K562 (cell line): ENCODE measurements at regions not wholly inside any gene's neighbourhood (a gene's known extent, or its start where the extent isn't known, plus 50 kb on each side); places are given as distances from the start of the nearest gene placed in this dataset.

Source experiments
- ATAC-seq: fragments of 200-7000 bp; cut with Tn5 transposase; 3 replicates; pipeline ENCODE4 v1.9.1; 2020; ENCODE audit warnings: moderate library complexity
- BruUV-seq: library from RNA; stranded (reverse); fragments of 400-500 nt; replicated peaks from 2 replicates; lab custom pipeline; 2021; lab: Mats Ljungman, UMichigan
- CTCF ChIA-PET: fragments of 300-600 bp; formaldehyde crosslinking; extraction: SDS; loops from one replicate; lab custom pipeline; 2021; ENCODE audit warnings: low intra/inter-chr PET ratio; lab: Yijun Ruan, JAX
- POLR2A ChIA-PET: fragments of 300-600, 350-650 bp; sonication (Branson Sonifier 250); formaldehyde crosslinking; extraction: SDS; loops from one replicate; lab custom pipeline; 2021; ENCODE audit warnings: antibody characterized with exemption, inconsistent platforms; lab: Yijun Ruan, JAX
- DNase-seq, 4 experiments: peaks; one replicate each; pipeline versions ENCODE4 v3.0.0 to v3.0.0-alpha.2; 2011 to 2018; ENCODE audit warnings: low spot score in 3 of 4, mixed read lengths in 3 of 4; ENCODE audit errors: extremely low read depth in 1 of 4
- FAIRE-seq: peaks from 2 replicates; lab custom pipeline; 2011; peaks lifted over from hg19 to GRCh38; lab: Jason Lieb, UNC
- H2AFZ ChIP-seq: 2 replicates; pipeline ENCODE4 v1.6.0; 2011; ENCODE audit warnings: low read depth, low read length, control low read depth, inconsistent platforms
- H3K27ac ChIP-seq: fragments of 200-600 bp; 3 replicates; pipeline ENCODE4 v1.8.0; 2011; ENCODE audit warnings: low read depth, mild to moderate bottlenecking, control low read depth, inconsistent platforms, low read length, moderate library complexity, mixed read lengths; ENCODE audit errors: extremely low read depth
- H3K27me3 ChIP-seq, 2 experiments: fragments of 300-600 bp in 1 of 2; 2 replicates in 1 of 2; 3 replicates in 1 of 2; pipeline versions ENCODE4 v1.6.0 to v1.8.0; 2011; ENCODE audit warnings: inconsistent platforms in 2 of 2, low read length in 2 of 2, mild to moderate bottlenecking in 1 of 2, mixed read lengths in 1 of 2, moderate library complexity in 1 of 2; ENCODE audit not compliant: control insufficient read depth in 2 of 2, insufficient read depth in 2 of 2
- H3K36me3 ChIP-seq: fragments of 300-600 bp; 3 replicates; pipeline ENCODE4 v1.8.0; 2011; ENCODE audit warnings: mild to moderate bottlenecking, low read length, inconsistent platforms; ENCODE audit not compliant: control insufficient read depth, insufficient read depth
- H3K4me1 ChIP-seq, 2 experiments: fragments of 200-600 bp in 1 of 2; replicated peaks in 1 of 2; 2 replicates in 1 of 2; 3 replicates in 1 of 2; pipeline versions ENCODE4 v1.5.1 to v1.8.0; 2011; ENCODE audit warnings: inconsistent platforms in 2 of 2, low read length in 2 of 2, mild to moderate bottlenecking in 1 of 2, mixed read lengths in 1 of 2, moderate library complexity in 1 of 2; ENCODE audit not compliant: control insufficient read depth in 2 of 2, insufficient read depth in 2 of 2
- H3K4me2 ChIP-seq: 2 replicates; pipeline ENCODE4 v1.6.1; 2011; ENCODE audit warnings: low read length, control low read depth, inconsistent platforms, mixed read lengths; ENCODE audit not compliant: insufficient read depth
- H3K4me3 ChIP-seq: fragments of 200-600 bp; sonication (generic), shearing (Covaris generic); 2 replicates; pipeline ENCODE4 v1.5.1; 2016; ENCODE audit warnings: control low read depth, inconsistent platforms
- H3K79me2 ChIP-seq: fragments of 200-600 bp; 3 replicates; pipeline ENCODE4 v1.8.0; 2011; ENCODE audit warnings: low read length, inconsistent platforms; ENCODE audit not compliant: control insufficient read depth, insufficient read depth
- H3K9ac ChIP-seq, 2 experiments: 2 replicates each; pipeline versions ENCODE4 v1.6.0 to v1.6.1; 2011; ENCODE audit warnings: low read depth in 2 of 2, low read length in 2 of 2, control low read depth in 1 of 2, inconsistent platforms in 1 of 2, mild to moderate bottlenecking in 1 of 2, mixed read lengths in 1 of 2; ENCODE audit not compliant: insufficient read depth in 1 of 2
- H3K9me1 ChIP-seq: one replicate; pipeline ENCODE4 v1.6.0; 2011; ENCODE audit warnings: inconsistent platforms, mild to moderate bottlenecking, low read length, moderate library complexity; ENCODE audit not compliant: control insufficient read depth, insufficient read depth
- H3K9me3 ChIP-seq: replicated peaks from 2 replicates; pipeline ENCODE4 v1.5.1; 2011; ENCODE audit warnings: low read depth, low read length, inconsistent platforms; ENCODE audit not compliant: control insufficient read depth, insufficient read depth
- H4K20me1 ChIP-seq: replicated peaks from 2 replicates; pipeline ENCODE4 v1.6.1; 2011; ENCODE audit warnings: low read length, inconsistent platforms, mixed read lengths; ENCODE audit not compliant: control insufficient read depth, insufficient read depth
- ARID1B ChIP-seq: fragments of 450-650 bp; IDR thresholded peaks from 2 replicates; pipeline ENCODE4 v1.6.1; 2016; ENCODE audit warnings: antibody characterized with exemption, mild to moderate bottlenecking, inconsistent platforms
- CREB1 ChIP-seq, 2 experiments: sonication (generic) in 1 of 2; formaldehyde crosslinking in 1 of 2; IDR thresholded peaks; 2 replicates each; pipeline versions ENCODE4 v1.6.1 to v1.8.0; 2012 to 2022; ENCODE audit warnings: inconsistent platforms in 1 of 2, mild to moderate bottlenecking in 1 of 2, missing genetic modification reagents in 1 of 2, moderate library complexity in 1 of 2
- ELK1 ChIP-seq: sonication (generic); formaldehyde crosslinking; IDR thresholded peaks from 2 replicates; pipeline ENCODE4 v1.8.1; 2022; ENCODE audit warnings: missing genetic modification reagents
- ERF ChIP-seq: fragments of 450-650 bp; formaldehyde crosslinking; IDR thresholded peaks from 2 replicates; pipeline ENCODE4 v1.4.0; 2020; ENCODE audit warnings: mild to moderate bottlenecking, mixed read lengths
- MCM3 ChIP-seq: fragments of 450-650 bp; IDR thresholded peaks from 2 replicates; pipeline ENCODE4 v1.6.1; 2016
- MEF2D ChIP-seq: conservative IDR thresholded peaks from 2 replicates; pipeline ENCODE4 v1.6.1; 2016; ENCODE audit warnings: low read depth, missing genetic modification characterization, missing compliant biosample characterization
- MEIS2 ChIP-seq: fragments of 450-650 bp; IDR thresholded peaks from 2 replicates; pipeline ENCODE4 v1.6.1; 2014; ENCODE audit warnings: mild to moderate bottlenecking; ENCODE audit not compliant: partially characterized antibody
- NCOR1 ChIP-seq: fragments of 450-650 bp; IDR thresholded peaks from 2 replicates; pipeline ENCODE4 v1.6.1; 2016; ENCODE audit warnings: mild to moderate bottlenecking, moderate library complexity
- NEUROD1 ChIP-seq: fragments of 150-350 bp; IDR thresholded peaks from 2 replicates; pipeline ENCODE4 v1.6.1; 2014; ENCODE audit warnings: borderline replicate concordance, low read length, low read depth; ENCODE audit not compliant: partially characterized antibody
- PBX2 ChIP-seq, 2 experiments: IDR thresholded peaks in 1 of 2; conservative IDR thresholded peaks in 1 of 2; 2 replicates each; pipeline ENCODE4 v1.6.1; 2016; ENCODE audit warnings: low read depth in 2 of 2, mild to moderate bottlenecking in 1 of 2, missing compliant biosample characterization in 1 of 2, missing genetic modification characterization in 1 of 2, moderate library complexity in 1 of 2
- SAFB2 ChIP-seq: fragments of 200-400 bp; formaldehyde crosslinking; IDR thresholded peaks from 2 replicates; pipeline ENCODE4 v1.6.1; 2018; ENCODE audit warnings: borderline replicate concordance, low read length, low read depth, moderate library complexity; ENCODE audit not compliant: severe bottlenecking
- ZNF551 ChIP-seq: fragments of 250-450 bp; sonication (Bioruptor Pico); IDR thresholded peaks from 2 replicates; pipeline ENCODE4 v1.5.0; 2021; ENCODE audit warnings: mild to moderate bottlenecking, moderate library complexity
- ZNF785 ChIP-seq: fragments of 250-450 bp; sonication (Bioruptor Pico); IDR thresholded peaks from 2 replicates; pipeline ENCODE4 v1.4.0; 2020; ENCODE audit warnings: mild to moderate bottlenecking
- in situ Hi-C: fragments of 300-500 bp; cut with MboI; formaldehyde crosslinking; loops from 4 replicates; pipeline ENCODE4 v1.15.0; 2018; ENCODE audit warnings: inconsistent platforms, mixed read lengths
- intact Hi-C: fragments of 100-400 bp; cut with micrococcal nuclease; formaldehyde crosslinking; loops from 2 replicates; pipeline ENCODE4 v1.14.2; 2022
- TF ChIP-seq, protein P1 (sequence below): sonication (generic); formaldehyde crosslinking; IDR thresholded peaks from 2 replicates; pipeline ENCODE4 v1.8.0; 2022; ENCODE audit warnings: mild to moderate bottlenecking, missing genetic modification reagents

DNA sequence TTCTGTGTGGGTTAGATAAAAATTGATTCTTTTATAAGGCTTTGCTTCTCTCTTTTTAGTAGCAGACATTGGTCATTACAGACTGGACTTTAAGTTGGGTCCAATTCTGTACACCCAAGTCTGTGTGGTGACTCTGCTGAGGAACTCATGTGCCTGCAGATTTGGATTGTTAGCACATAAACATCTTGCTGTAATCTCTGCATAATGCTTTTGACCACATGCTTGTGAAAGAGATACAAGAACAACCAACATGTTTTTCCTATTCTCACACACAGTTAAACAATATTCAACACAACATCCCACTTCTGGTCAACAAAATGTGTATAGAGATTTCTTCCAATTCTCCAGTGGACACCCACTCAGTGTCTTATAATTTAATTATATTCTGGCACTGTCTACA, 270.1 kb downstream of the RDH14 start:
- POLR2A ChIA-PET, result no interaction called here
- in situ Hi-C loops, result no loop called here
- CTCF ChIA-PET, result no interaction called here
- TF ChIP-seq SAFB2 (no peak), MCM3 (no peak), ZNF785 (CRISPR knock-in tag) (no peak), ARID1B (no peak), NCOR1 (no peak), NEUROD1 (no peak), PBX2 (CRISPR knock-in tag; IDR thresholded peaks at IDR 0.05; ENCODE audit: low read depth) (no peak), PBX2 (tag; conservative IDR thresholded peaks at IDR 0.05; ENCODE audit: low read depth) (no peak), ZNF551 (CRISPR knock-in tag) (no peak), MEIS2 (no peak), ERF (no peak), MEF2D (no peak), ELK1 (CRISPR knock-in tag) (no peak), CREB1 (IDR thresholded peaks at IDR 0.05) (no peak), CREB1 (CRISPR knock-in tag; IDR thresholded peaks at IDR 0.05) (no peak)
- TF ChIP-seq, protein P1, sequence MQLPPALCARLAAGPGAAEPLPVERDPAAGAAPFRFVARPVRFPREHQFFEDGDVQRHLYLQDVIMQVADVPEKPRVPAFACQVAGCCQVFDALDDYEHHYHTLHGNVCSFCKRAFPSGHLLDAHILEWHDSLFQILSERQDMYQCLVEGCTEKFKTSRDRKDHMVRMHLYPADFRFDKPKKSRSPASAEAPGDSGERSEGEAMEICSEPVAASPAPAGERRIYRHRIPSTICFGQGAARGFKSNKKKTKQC (CRISPR knock-in tag), result no peak

More for the DNA sequence above, 270.1 kb downstream of the RDH14 start:
- Histone ChIP-seq H3K36me3 (no peaks in the 10 kb centered on the region), H3K4me3 (no peak overlapping the region), H3K9ac (no peak overlapping the region), H3K9me3 (no peaks in the 10 kb centered on the region), H3K4me2 (no peak overlapping the region), H3K27ac (no peak overlapping the region), H3K9me1 (no peaks in the 10 kb centered on the region), H3K79me2 (no peaks in the 10 kb centered on the region), H2AFZ (no peak overlapping the region), H4K20me1 (no peaks in the 10 kb centered on the region), H3K27me3 (no peaks in the 10 kb centered on the region), H3K4me1 (no peaks in the 10 kb centered on the region)
- FAIRE-seq, result no peak
- intact Hi-C loops, result no loop called here
- BruUV-seq, result no TSS peak
- DNase-seq, result no peak
- ATAC-seq, result no peak
